ENCODE measurements at regions not wholly inside any gene's neighbourhood (a gene's known extent, or its start where the extent isn't known, plus 50 kb on each side); places are given as distances from the start of the nearest gene placed in this dataset.

GRCh38 chr18:42326752-42327151, 371.7 kb downstream of the PIK3C3 start:
- Histone ChIP-seq H2AFZ (no peak overlapping the region), H3K27me3 (ENCODE audit: insufficient read depth, low read depth) (no peaks in the 10 kb centered on the region), H3K4me3 (no peak overlapping the region), H3K27ac (no peak overlapping the region), H3K79me2 (ENCODE audit: low read depth) (no peaks in the 10 kb centered on the region), H3K9me3 (ENCODE audit: insufficient read depth, low read depth) (no peaks in the 10 kb centered on the region), H3F3A (ENCODE audit: insufficient read depth, low read depth) (no peaks in the 10 kb centered on the region), H3K9me2 (ENCODE audit: insufficient read depth) (no peaks in the 10 kb centered on the region), H3K4me2 (no peak overlapping the region), H3K4me1 (replicated peaks; ENCODE audit: insufficient read depth) (no peaks in the 10 kb centered on the region), H4K20me1 (ENCODE audit: insufficient read depth) (no peaks in the 10 kb centered on the region), H3K36me3 (ENCODE audit: low read depth) (no peaks in the 10 kb centered on the region)
- POLR2A ChIA-PET (ENCODE audit: unreplicated experiment): no interaction called here
- no peak for DNase-seq
- BruUV-seq (replicated peaks): no TSS peak
- CTCF ChIA-PET: no interaction called here
- intact Hi-C loops (cut with micrococcal nuclease; ENCODE audit: unreplicated experiment): no loop called here
- TF ChIP-seq EZH2 (IDR thresholded peaks at IDR 0.05; ENCODE audit: low read depth): no peak
- TF ChIP-seq CTCF (conservative IDR thresholded peaks at IDR 0.05): no peak

- intact Hi-C loops (cut with micrococcal nuclease; ENCODE audit: unreplicated experiment): no loop called here
- BruUV-seq (replicated peaks): no TSS peak
- H3K4me2 ChIP-seq: no peak overlapping the region
- no peaks in the 10 kb centered on the region for H3K9me3 ChIP-seq (ENCODE audit: insufficient read depth, low read depth)
- H2AFZ ChIP-seq: no peak overlapping the region
- POLR2A ChIA-PET (ENCODE audit: unreplicated experiment): no interaction called here
- no peak for TF ChIP-seq CTCF (conservative IDR thresholded peaks at IDR 0.05)
- no peak for TF ChIP-seq EZH2 (IDR thresholded peaks at IDR 0.05; ENCODE audit: low read depth)
- H4K20me1 ChIP-seq (ENCODE audit: insufficient read depth): no peaks in the 10 kb centered on the region
- no peaks in the 10 kb centered on the region for H3K4me1 ChIP-seq (replicated peaks; ENCODE audit: insufficient read depth)
- no peaks in the 10 kb centered on the region for H3K9me2 ChIP-seq (ENCODE audit: insufficient read depth)
- H3K4me3 ChIP-seq: no peak overlapping the region
- no peaks in the 10 kb centered on the region for H3K36me3 ChIP-seq (ENCODE audit: low read depth)
- no peak overlapping the region for H3K27ac ChIP-seq
- no peak for DNase-seq
- CTCF ChIA-PET: no interaction called here
- H3K79me2 ChIP-seq (ENCODE audit: low read depth): no peaks in the 10 kb centered on the region
- H3F3A ChIP-seq (ENCODE audit: insufficient read depth, low read depth): no peaks in the 10 kb centered on the region
- H3K27me3 ChIP-seq (ENCODE audit: insufficient read depth, low read depth): no peaks in the 10 kb centered on the region
These were observed 373.9 kb downstream of the PIK3C3 start for GRCh38 chr18:42328931-42329330.

- Histone ChIP-seq H3K4me1 (replicated peaks; ENCODE audit: insufficient read depth) (no peaks in the 10 kb centered on the region), H3K27me3 (ENCODE audit: insufficient read depth, low read depth) (no peaks in the 10 kb centered on the region), H3K27ac (no peak overlapping the region), H2AFZ (no peak overlapping the region), H3K9me3 (ENCODE audit: insufficient read depth, low read depth) (no peaks in the 10 kb centered on the region), H3K79me2 (ENCODE audit: low read depth) (no peaks in the 10 kb centered on the region), H3K4me2 (no peak overlapping the region), H3K36me3 (ENCODE audit: low read depth) (no peaks in the 10 kb centered on the region), H4K20me1 (ENCODE audit: insufficient read depth) (no peaks in the 10 kb centered on the region), H3K4me3 (no peak overlapping the region), H3K9me2 (ENCODE audit: insufficient read depth) (no peaks in the 10 kb centered on the region), H3F3A (ENCODE audit: insufficient read depth, low read depth) (no peaks in the 10 kb centered on the region)
- BruUV-seq (replicated peaks): no TSS peak
- POLR2A ChIA-PET (ENCODE audit: unreplicated experiment): no interaction called here
- no peak for DNase-seq
- intact Hi-C loops (cut with micrococcal nuclease; ENCODE audit: unreplicated experiment): no loop called here
- CTCF ChIA-PET: no interaction called here
- TF ChIP-seq EZH2 (IDR thresholded peaks at IDR 0.05; ENCODE audit: low read depth) (no peak), CTCF (conservative IDR thresholded peaks at IDR 0.05) (no peak)
These were observed 375.3 kb downstream of the PIK3C3 start for GRCh38 chr18:42330296-42330695.
